T-cell (primary cell): ENCODE measurements at regions not wholly inside any gene's neighbourhood (a gene's known extent, or its start where the extent isn't known, plus 50 kb on each side); places are given as distances from the start of the nearest gene placed in this dataset.

Source experiments
- ATAC-seq, 4 experiments: fragments of 200-7000 bp in 3 of 4; fragments of 150-1000 bp in 1 of 4; cut with Tn5 transposase; replicated peaks in 1 of 4; 1 replicate in 3 of 4; 2 replicates in 1 of 4; pipeline ENCODE4 v1.10.0; 2021; ENCODE audit warnings: moderate library complexity in 3 of 4, mild to moderate bottlenecking in 2 of 4, moderate number of reproducible peaks in 1 of 4
- CTCF ChIA-PET, 2 donors: fragments of 300-600 bp; sonication (Branson Sonifier 250); formaldehyde crosslinking; loops; one replicate each; lab custom pipeline; 2022; ENCODE audit warnings: antibody characterized with exemption in 2 of 2; lab: Charles Lee
- POLR2A ChIA-PET, 2 donors: fragments of 300-600 bp; sonication (Branson Sonifier 250); formaldehyde crosslinking; loops; one replicate each; lab custom pipeline; 2022; ENCODE audit warnings: antibody characterized with exemption in 2 of 2; lab: Charles Lee
- DNase-seq, 35 experiments: peaks; one replicate each; pipeline versions ENCODE4 v3.0.0 to v3.0.0-alpha.2; 2013 to 2023
- H3K27ac ChIP-seq: one replicate; pipeline ENCODE4 v1.5.1; 2013; ENCODE audit warnings: low read length
- H3K27me3 ChIP-seq, 2 experiments: replicated peaks in 1 of 2; 1 replicate in 1 of 2; 2 replicates in 1 of 2; pipeline versions ENCODE4 v1.6.1 to v1.7.0; 2013; ENCODE audit warnings: low read length in 1 of 2, mixed read lengths in 1 of 2; ENCODE audit not compliant: control insufficient read depth in 2 of 2, insufficient read depth in 2 of 2; ENCODE audit errors: extremely low read depth in 1 of 2
- H3K36me3 ChIP-seq, 2 donors: 1 replicate in 1 of 2; 2 replicates in 1 of 2; pipeline versions ENCODE4 v1.6.1 to v1.7.0; 2013; ENCODE audit warnings: low read length in 1 of 2; ENCODE audit not compliant: control insufficient read depth in 2 of 2, insufficient read depth in 1 of 2; ENCODE audit errors: extremely low read depth in 1 of 2
- H3K4me1 ChIP-seq, 2 experiments: 1 replicate in 1 of 2; 2 replicates in 1 of 2; pipeline versions ENCODE4 v1.6.1 to v1.7.0; 2013; ENCODE audit warnings: low read length in 2 of 2, mixed read lengths in 1 of 2; ENCODE audit not compliant: insufficient read depth in 2 of 2, control insufficient read depth in 1 of 2; ENCODE audit errors: extremely low read depth in 1 of 2
- H3K4me3 ChIP-seq, 2 donors: 1 replicate in 1 of 2; 2 replicates in 1 of 2; pipeline versions ENCODE4 v1.5.1 to v1.7.0; 2013; ENCODE audit warnings: mild to moderate bottlenecking in 2 of 2, low read length in 1 of 2, moderate library complexity in 1 of 2; ENCODE audit not compliant: control insufficient read depth in 1 of 2; ENCODE audit errors: extremely low read depth in 1 of 2
- H3K9me3 ChIP-seq: 2 replicates; pipeline ENCODE4 v1.7.0; 2013
- H3K27ac Mint-ChIP-seq, 2 donors: one replicate each; pipeline ENCODE4 v1.8.0; 2020 to 2021; ENCODE audit warnings: mild to moderate bottlenecking in 2 of 2, mixed read lengths in 2 of 2
- H3K27me3 Mint-ChIP-seq, 2 donors: one replicate each; pipeline ENCODE4 v1.8.0; 2021 to 2022; ENCODE audit warnings: mixed read lengths in 2 of 2
- H3K36me3 Mint-ChIP-seq: one replicate; pipeline ENCODE4 v1.8.0; 2021; ENCODE audit warnings: mixed read lengths
- H3K4me1 Mint-ChIP-seq, 3 donors: one replicate each; pipeline ENCODE4 v1.8.0; 2020 to 2022; ENCODE audit warnings: mixed read lengths in 3 of 3, mild to moderate bottlenecking in 1 of 3
- H3K4me3 Mint-ChIP-seq, 3 donors: one replicate each; pipeline ENCODE4 v1.8.0; 2020 to 2022; ENCODE audit warnings: mild to moderate bottlenecking in 3 of 3, mixed read lengths in 3 of 3, moderate library complexity in 3 of 3
- H3K9me3 Mint-ChIP-seq, 3 donors: one replicate each; pipeline ENCODE4 v1.8.0; 2020 to 2022; ENCODE audit warnings: mixed read lengths in 3 of 3
- WGBS: methylation state at CpG from one replicate; pipeline ENCODE4 v1.1.5; 2013; ENCODE audit warnings: missing lambda C conversion rate; ENCODE audit not compliant: insufficient coverage; 5-methylcytosine and 5-hydroxymethylcytosine counted together

DNA sequence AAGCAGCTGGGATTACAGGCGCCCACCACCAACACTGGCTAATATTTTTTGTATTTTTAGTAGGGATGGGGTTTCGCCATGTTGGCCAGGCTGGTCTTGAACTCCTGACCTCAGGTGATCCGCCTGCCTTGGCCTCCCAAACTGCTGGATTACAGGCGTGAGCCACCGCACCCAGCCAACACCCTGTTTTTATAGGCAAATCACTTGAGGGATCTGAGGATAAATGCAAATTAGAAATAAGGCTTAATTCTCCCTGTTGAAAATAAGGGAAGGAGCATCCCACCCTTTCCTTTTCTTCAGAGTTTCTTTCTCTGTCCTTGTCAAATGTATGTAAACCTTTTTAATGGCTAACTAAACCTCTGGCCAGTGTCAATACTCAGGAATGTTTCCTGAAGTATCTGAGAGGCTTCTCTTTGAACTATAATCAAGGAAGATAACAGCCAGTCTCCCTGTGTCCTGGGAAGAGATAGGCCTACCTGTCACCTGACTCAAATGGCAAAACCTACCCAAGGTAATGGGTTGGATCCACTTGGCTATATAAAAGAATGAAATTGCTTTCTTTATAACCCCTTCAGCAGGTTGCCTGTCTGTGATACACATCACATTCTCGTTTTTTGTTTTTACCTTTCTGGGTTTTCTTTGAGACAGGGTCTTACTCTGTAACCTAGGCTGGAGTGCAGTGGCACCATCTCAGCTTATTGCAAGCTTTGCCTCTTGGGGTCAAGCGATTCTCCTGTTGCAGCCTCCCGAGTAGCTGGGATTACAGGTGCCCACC, 64.5 kb upstream of the TNFAIP3 start:
- no peak overlapping the region for H3K27ac Mint-ChIP-seq
- POLR2A ChIA-PET = interaction anchor here in 1 of 2 donors (0.5 to 0.8 kb wide), 2 partner anchors 22 to 86 kb away, joined by 3 to 12 read pairs; no protein-coding TSS in a partner anchor

DNA sequence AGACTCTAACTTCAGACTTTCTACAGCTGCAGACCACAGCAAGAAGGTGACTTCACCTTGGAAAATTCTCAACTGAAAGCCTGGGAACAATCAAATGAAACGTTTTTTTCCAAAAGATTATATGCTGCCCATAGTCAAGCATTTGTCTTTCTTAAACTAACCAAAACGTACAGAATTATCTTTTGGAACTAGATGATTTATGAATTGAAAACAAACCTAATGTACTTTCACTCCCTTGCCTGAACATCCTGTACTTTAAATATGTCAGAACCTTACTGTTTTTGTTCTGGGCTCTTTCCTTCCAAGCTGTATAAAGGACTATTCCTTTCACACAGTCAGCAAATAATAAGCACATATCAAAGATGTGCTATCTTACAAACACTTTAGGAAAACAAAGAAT, 62.4 kb upstream of the TNFAIP3 start:
- Histone ChIP-seq H3K36me3 (no peaks in the 10 kb centered on the region), H3K27ac (no peak overlapping the region), H3K9me3 (no peaks in the 10 kb centered on the region), H3K4me1 (peaks cover 8 to 13% of the 10 kb centered on the region in 2 experiments), H3K27me3 (no peaks in the 10 kb centered on the region), H3K4me3 (no peak overlapping the region)
- ChIA-PET CTCF (interaction anchor here in 1 of 2 donors (0.6 to 0.8 kb wide), 2 partner anchors 19 to 171 kb away, joined by 3 read pairs; no protein-coding TSS in a partner anchor), POLR2A (interaction anchor here in 1 of 2 donors (0.7 kb wide), 1 partner anchor 11 kb away, joined by 3 read pairs; no protein-coding TSS in a partner anchor)
- ATAC-seq (peak in 3 of 4 experiments; percentile 33 to 53 (median 40)), DNase-seq (no peak)
- H3K9me3 Mint-ChIP-seq = peaks cover 0 to 6% (median 0%) of the 10 kb centered on the region in 3 donors
- peaks cover 46 to 69% (median 56%) of the 10 kb centered on the region in 3 donors for H3K4me1 Mint-ChIP-seq
- WGBS = no CpG with 5 or more reads among the region's 2 CpGs
- no peaks in the 10 kb centered on the region for H3K36me3 Mint-ChIP-seq
- peak overlapping the region; percentile 61 to 87 for H3K27ac Mint-ChIP-seq
- no peak overlapping the region for H3K4me3 Mint-ChIP-seq
- H3K27me3 Mint-ChIP-seq = no peaks in the 10 kb centered on the region

More for the DNA sequence above, 64.5 kb upstream of the TNFAIP3 start:
- CTCF ChIA-PET = interaction anchor here in 1 of 2 donors (2.4 kb wide), 1 partner anchor 22 kb away, joined by 6 read pairs; no protein-coding TSS in a partner anchor
- no peaks in the 10 kb centered on the region for H3K9me3 ChIP-seq
- H3K4me1 ChIP-seq = peaks cover 22 to 26% of the 10 kb centered on the region in 2 experiments
- Mint-ChIP-seq H3K4me1 (peaks cover 57 to 72% (median 62%) of the 10 kb centered on the region in 3 donors), H3K36me3 (no peaks in the 10 kb centered on the region), H3K4me3 (no peak overlapping the region), H3K9me3 (peaks cover 0 to 6% (median 0%) of the 10 kb centered on the region in 3 donors), H3K27me3 (no peaks in the 10 kb centered on the region)
- DNase-seq = no peak
- no peaks in the 10 kb centered on the region for H3K27me3 ChIP-seq
- 95% methylated on average over 5 of the region's 8 CpGs for WGBS
- no peak overlapping the region for H3K4me3 ChIP-seq
- ATAC-seq = no peak
- H3K36me3 ChIP-seq = no peaks in the 10 kb centered on the region
- H3K27ac ChIP-seq = no peak overlapping the region

DNA sequence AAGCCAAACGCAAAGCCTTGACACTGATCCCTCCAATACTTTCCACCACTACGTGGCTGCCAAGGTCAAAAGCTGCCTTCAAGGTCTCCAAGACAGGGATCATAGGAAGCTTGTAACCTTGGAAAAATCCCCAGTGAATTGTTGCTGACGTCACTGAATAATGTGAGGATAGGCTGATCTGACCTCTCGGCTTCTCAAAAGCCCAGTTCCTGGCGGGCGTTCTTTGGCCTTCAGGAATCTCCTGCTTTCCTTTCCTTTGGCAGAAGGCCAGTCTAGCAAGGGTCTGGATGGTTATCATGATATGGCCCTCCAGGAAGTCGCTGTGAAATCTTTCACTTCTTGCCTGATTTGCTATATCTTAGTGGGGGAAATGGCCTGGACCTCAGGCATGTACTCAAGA, 61.4 kb upstream of the TNFAIP3 start:
- Histone ChIP-seq H3K4me1 (peaks cover 4 to 5% of the 10 kb centered on the region in 2 experiments), H3K27me3 (no peaks in the 10 kb centered on the region), H3K36me3 (no peaks in the 10 kb centered on the region), H3K4me3 (no peak overlapping the region), H3K9me3 (no peaks in the 10 kb centered on the region), H3K27ac (no peak overlapping the region)
- Mint-ChIP-seq H3K4me1 (peaks cover 44 to 67% (median 52%) of the 10 kb centered on the region in 3 donors), H3K27ac (peak overlapping the region in 1 of 2 donors; percentile 61), H3K36me3 (no peaks in the 10 kb centered on the region), H3K9me3 (peaks cover 0 to 6% (median 0%) of the 10 kb centered on the region in 3 donors), H3K4me3 (no peak overlapping the region), H3K27me3 (no peaks in the 10 kb centered on the region)
- ATAC-seq = no peak
- POLR2A ChIA-PET = no interaction called here
- CTCF ChIA-PET = no interaction called here
- 98% methylated on average over 5 of the region's 7 CpGs for WGBS
- no peak for DNase-seq

DNA sequence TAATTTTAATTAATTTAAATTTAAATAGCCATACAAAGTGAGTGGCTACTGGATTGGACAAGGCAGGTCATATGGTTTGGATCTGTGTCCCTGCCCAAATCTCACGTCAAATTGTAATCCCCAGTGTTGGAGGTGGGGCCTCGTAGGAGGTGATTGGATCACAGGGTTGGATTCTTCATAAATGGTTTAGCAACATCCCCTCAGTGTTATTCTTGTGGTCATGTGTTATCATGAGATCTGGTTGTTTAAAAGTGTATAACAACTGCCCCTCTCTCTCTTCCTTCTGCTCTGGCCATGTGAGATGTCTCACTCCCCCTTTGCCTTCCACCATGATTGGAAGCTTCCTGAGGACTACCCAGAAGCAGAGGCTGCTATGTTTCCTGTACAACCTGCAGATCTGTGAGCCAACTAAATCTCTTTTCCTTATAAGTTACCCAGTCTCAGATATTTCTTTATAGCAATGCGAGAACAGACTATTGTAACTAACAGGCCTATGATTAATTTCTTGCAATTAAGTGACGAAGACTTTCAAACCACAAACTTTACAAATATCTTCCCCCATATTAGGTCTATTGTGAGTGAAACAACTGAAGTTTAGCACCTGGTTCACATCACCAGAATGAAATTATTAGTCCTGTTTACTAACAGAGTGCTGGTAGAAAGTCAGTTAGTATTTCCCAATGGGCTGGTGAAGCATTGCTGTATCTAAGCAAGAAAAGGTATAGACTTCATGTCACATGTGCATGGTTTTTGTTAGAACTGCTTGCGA, 60.0 kb upstream of the TNFAIP3 start:
- no peak for DNase-seq
- Mint-ChIP-seq H3K27ac (peak overlapping the region; percentile 1 to 24), H3K4me1 (peaks cover 53 to 70% (median 62%) of the 10 kb centered on the region in 3 donors), H3K4me3 (no peak overlapping the region), H3K27me3 (no peaks in the 10 kb centered on the region), H3K9me3 (peaks cover 0 to 6% (median 0%) of the 10 kb centered on the region in 3 donors), H3K36me3 (no peaks in the 10 kb centered on the region)
- Histone ChIP-seq H3K4me3 (no peak overlapping the region), H3K27ac (no peak overlapping the region), H3K36me3 (no peaks in the 10 kb centered on the region), H3K4me1 (peaks cover 12 to 13% of the 10 kb centered on the region in 2 experiments), H3K27me3 (no peaks in the 10 kb centered on the region), H3K9me3 (no peaks in the 10 kb centered on the region)
- ChIA-PET POLR2A (interaction anchor here (0.6 kb wide), 2 partner anchors 19 to 81 kb away, joined by 3 to 4 read pairs; no protein-coding TSS in a partner anchor), CTCF (no interaction called here)
- WGBS = no CpG with 5 or more reads among the region's 5 CpGs
- no peak for ATAC-seq

DNA sequence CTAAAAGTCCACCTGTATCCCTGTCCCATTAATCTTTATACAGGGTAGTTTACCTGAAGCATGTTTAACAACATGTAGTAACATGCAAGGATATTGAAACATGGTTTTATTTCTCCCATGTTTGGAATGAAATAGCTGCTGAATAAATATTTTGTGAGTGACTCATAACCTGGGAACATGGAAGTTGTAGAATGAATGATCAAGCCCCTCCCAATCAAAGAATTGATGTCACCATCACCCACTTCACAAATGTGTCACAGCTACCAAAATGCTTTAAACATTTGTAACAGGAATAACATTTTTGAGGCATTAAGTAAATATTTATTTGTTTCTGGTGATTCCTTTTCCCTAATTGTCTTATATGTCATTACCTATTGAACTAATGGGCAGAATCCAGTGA, 58.9 kb upstream of the TNFAIP3 start:
- H3K4me1 Mint-ChIP-seq = peaks cover 60 to 79% (median 69%) of the 10 kb centered on the region in 3 donors
- no peaks in the 10 kb centered on the region for H3K36me3 Mint-ChIP-seq
- ChIA-PET CTCF (interaction anchor here in 1 of 2 donors (1.5 kb wide), 1 partner anchor 56 kb away, joined by 3 read pairs; no protein-coding TSS in a partner anchor), POLR2A (interaction anchor here in 1 of 2 donors (1.0 kb wide), 1 partner anchor 15 kb away, joined by 4 read pairs; no protein-coding TSS in a partner anchor)
- peaks cover 12 to 13% of the 10 kb centered on the region in 2 experiments for H3K4me1 ChIP-seq
- DNase-seq (no peak), ATAC-seq (no peak)
- H3K27me3 ChIP-seq = no peaks in the 10 kb centered on the region
- no peaks in the 10 kb centered on the region for H3K9me3 ChIP-seq
- no peak overlapping the region for H3K4me3 ChIP-seq
- H3K9me3 Mint-ChIP-seq = peaks cover 0 to 6% (median 0%) of the 10 kb centered on the region in 3 donors
- no peak overlapping the region for H3K4me3 Mint-ChIP-seq
- no peaks in the 10 kb centered on the region for H3K27me3 Mint-ChIP-seq
- no peak overlapping the region for H3K27ac ChIP-seq
- peak overlapping the region in 1 of 2 donors; percentile 20 for H3K27ac Mint-ChIP-seq
- no peaks in the 10 kb centered on the region for H3K36me3 ChIP-seq

DNA sequence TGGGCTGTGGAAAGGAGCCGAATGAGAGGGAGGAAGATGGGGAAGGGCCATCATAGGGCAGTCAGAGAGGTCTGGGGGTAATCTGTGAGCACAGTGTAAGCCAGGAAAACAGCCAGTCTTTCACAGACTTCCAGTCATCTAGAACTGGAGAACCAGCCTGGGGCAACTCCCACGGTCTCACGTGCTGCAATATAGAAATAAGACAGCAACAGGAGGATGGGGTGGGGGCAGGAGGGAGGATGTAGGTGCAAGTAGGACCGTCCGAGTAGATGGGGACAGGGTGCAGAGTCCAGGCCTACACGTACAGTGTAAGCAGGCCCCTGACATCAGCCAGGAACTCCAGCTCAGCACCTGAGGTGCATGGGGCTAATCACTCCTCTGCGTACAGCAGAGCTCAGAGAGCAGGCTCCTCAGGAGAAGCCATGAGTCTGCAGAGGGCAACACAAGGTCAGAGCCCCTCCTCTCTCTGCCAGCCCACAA, 58.2 kb upstream of the TNFAIP3 start:
- no peak overlapping the region for H3K4me3 Mint-ChIP-seq
- POLR2A ChIA-PET = interaction anchor here (0.6 to 1.0 kb wide), 2 partner anchors 10 to 15 kb away, joined by 4 read pairs; no protein-coding TSS in a partner anchor

More for the DNA sequence above, 58.2 kb upstream of the TNFAIP3 start:
- Mint-ChIP-seq H3K9me3 (peaks cover 0 to 6% (median 0%) of the 10 kb centered on the region in 3 donors), H3K27ac (no peak overlapping the region), H3K36me3 (no peaks in the 10 kb centered on the region), H3K27me3 (no peaks in the 10 kb centered on the region), H3K4me1 (peaks cover 60 to 79% (median 62%) of the 10 kb centered on the region in 3 donors)
- Histone ChIP-seq H3K4me1 (peaks cover 12 to 13% of the 10 kb centered on the region in 2 experiments), H3K27me3 (no peaks in the 10 kb centered on the region), H3K36me3 (no peaks in the 10 kb centered on the region), H3K9me3 (no peaks in the 10 kb centered on the region), H3K27ac (no peak overlapping the region), H3K4me3 (no peak overlapping the region)
- WGBS = 90% methylated on average over 5 of the region's 7 CpGs
- CTCF ChIA-PET = interaction anchor here (0.6 to 1.5 kb wide), 3 partner anchors 15 to 454 kb away, joined by 3 read pairs; no protein-coding TSS in a partner anchor
- DNase-seq (no peak), ATAC-seq (no peak)
